ENCODE measurements at regions not wholly inside any gene's neighbourhood (a gene's known extent, or its start where the extent isn't known, plus 50 kb on each side); places are given as distances from the start of the nearest gene placed in this dataset.

DNA sequence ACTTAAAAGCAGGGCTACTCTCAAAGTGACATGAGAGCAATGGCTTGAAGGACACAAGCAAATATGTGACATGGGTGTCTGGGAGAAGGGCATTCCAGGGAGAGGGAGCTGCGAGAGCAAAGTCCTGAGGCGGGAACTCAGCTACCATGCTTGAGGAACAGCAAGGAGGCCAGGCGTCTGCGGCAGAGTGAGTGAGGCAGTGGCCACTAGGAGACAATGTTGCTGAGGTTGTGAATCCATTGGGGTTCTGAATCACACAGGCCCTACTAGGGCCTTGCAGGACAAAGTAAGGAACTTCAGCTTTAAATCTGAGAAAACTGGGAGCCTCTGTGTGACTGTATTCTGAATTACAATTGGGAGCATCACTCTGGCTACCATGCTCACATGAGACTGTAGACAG is 94.1 kb upstream of the PRICKLE2 start:
- POLR2A ChIA-PET = no interaction called here
- TF ChIP-seq, protein P1, sequence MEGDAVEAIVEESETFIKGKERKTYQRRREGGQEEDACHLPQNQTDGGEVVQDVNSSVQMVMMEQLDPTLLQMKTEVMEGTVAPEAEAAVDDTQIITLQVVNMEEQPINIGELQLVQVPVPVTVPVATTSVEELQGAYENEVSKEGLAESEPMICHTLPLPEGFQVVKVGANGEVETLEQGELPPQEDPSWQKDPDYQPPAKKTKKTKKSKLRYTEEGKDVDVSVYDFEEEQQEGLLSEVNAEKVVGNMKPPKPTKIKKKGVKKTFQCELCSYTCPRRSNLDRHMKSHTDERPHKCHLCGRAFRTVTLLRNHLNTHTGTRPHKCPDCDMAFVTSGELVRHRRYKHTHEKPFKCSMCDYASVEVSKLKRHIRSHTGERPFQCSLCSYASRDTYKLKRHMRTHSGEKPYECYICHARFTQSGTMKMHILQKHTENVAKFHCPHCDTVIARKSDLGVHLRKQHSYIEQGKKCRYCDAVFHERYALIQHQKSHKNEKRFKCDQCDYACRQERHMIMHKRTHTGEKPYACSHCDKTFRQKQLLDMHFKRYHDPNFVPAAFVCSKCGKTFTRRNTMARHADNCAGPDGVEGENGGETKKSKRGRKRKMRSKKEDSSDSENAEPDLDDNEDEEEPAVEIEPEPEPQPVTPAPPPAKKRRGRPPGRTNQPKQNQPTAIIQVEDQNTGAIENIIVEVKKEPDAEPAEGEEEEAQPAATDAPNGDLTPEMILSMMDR (IDR thresholded peaks at IDR 0.05; ENCODE audit: insufficient read depth in 1 of 2, low read depth in 1 of 2, low read length in 1 of 2, severe bottlenecking in 1 of 2, unreplicated experiment in 1 of 2) = peak; percentile 29 to 33
- H3K4me3 Mint-ChIP-seq (ENCODE audit: unreplicated experiment) = no peak overlapping the region
- no peaks in the 10 kb centered on the region for H3K27me3 Mint-ChIP-seq (ENCODE audit: insufficient read depth, unreplicated experiment)
- no peaks in the 10 kb centered on the region for H3K9me3 ChIP-seq
- BruUV-seq (replicated peaks) = no TSS peak
- H3K27me3 ChIP-seq (replicated peaks; ENCODE audit: control insufficient read depth, insufficient read depth, low read length) = no peaks in the 10 kb centered on the region
- H3K4me3 ChIP-seq (ENCODE audit: low read depth, low read length) = no peak overlapping the region
- H3K27ac Mint-ChIP-seq (ENCODE audit: unreplicated experiment) = peak overlapping the region; percentile 66
- H3K36me3 ChIP-seq (ENCODE audit: control insufficient read depth, insufficient read depth, low read length) = no peaks in the 10 kb centered on the region
- peaks cover 38% of the 10 kb centered on the region for H3K4me1 Mint-ChIP-seq (ENCODE audit: low read depth, unreplicated experiment)
- no peaks in the 10 kb centered on the region for H3K9me3 Mint-ChIP-seq (ENCODE audit: unreplicated experiment)
- DNase-seq = peak; percentile 37 to 63
- H3K36me3 Mint-ChIP-seq (ENCODE audit: insufficient read depth, unreplicated experiment) = no peaks in the 10 kb centered on the region
- peaks cover 54% of the 10 kb centered on the region for H3K4me1 ChIP-seq
- CTCF ChIA-PET = interaction anchor here (1.5 kb wide), 1 partner anchor 144 kb away, joined by 4 read pairs; no protein-coding TSS in a partner anchor
- intact Hi-C loops (cut with micrococcal nuclease; ENCODE audit: unreplicated experiment) = loop anchor here (2.0 to 5.0 kb wide), 2 partner anchors 72 to 79 kb away; no protein-coding TSS in a partner anchor

DNA sequence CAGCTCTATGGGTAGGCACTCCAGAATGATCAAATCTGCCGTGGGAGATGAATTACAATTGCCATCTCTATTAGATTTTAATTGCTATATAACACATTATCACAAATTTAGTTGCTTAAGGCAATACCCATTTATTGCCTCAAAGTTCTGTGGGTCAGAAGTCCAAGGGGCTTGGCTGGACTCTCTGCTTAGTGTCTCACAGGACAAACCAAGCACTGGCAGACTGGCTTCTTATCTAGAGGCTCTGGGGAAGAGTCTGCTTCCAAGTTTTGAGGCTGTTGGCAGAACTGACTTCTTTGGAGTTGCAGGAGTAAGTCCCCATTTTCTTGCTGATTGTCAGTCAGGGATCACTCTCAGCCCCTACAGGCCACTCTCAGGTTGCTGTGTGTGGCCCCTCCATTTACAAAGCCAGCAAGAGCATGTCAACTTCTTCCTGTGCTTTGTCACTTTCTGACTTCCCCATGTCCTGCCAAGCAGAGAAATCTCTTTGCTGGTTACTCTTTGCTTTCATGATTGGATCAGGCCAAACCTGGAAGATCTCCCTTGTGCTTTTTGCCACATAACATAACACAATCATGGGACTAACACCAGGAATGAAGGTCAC is 93.5 kb upstream of the PRICKLE2 start:
- BruUV-seq (replicated peaks) = no TSS peak
- TF ChIP-seq, protein P1 (IDR thresholded peaks at IDR 0.05; ENCODE audit: insufficient read depth in 1 of 2, low read depth in 1 of 2, low read length in 1 of 2, severe bottlenecking in 1 of 2, unreplicated experiment in 1 of 2) = no peak
- H3K4me1 Mint-ChIP-seq (ENCODE audit: low read depth, unreplicated experiment) = peaks cover 38% of the 10 kb centered on the region
- no peak overlapping the region for H3K4me3 ChIP-seq (ENCODE audit: low read depth, low read length)
- POLR2A ChIA-PET = no interaction called here
- no peaks in the 10 kb centered on the region for H3K9me3 Mint-ChIP-seq (ENCODE audit: unreplicated experiment)
- H3K27ac Mint-ChIP-seq (ENCODE audit: unreplicated experiment) = peak overlapping the region; percentile 66
- H3K27me3 Mint-ChIP-seq (ENCODE audit: insufficient read depth, unreplicated experiment) = no peaks in the 10 kb centered on the region
- DNase-seq = no peak
- H3K4me1 ChIP-seq = peaks cover 54% of the 10 kb centered on the region
- H3K4me3 Mint-ChIP-seq (ENCODE audit: unreplicated experiment) = no peak overlapping the region
- no peaks in the 10 kb centered on the region for H3K9me3 ChIP-seq
- CTCF ChIA-PET = interaction anchor here (1.5 kb wide), 1 partner anchor 145 kb away, joined by 4 read pairs; no protein-coding TSS in a partner anchor
- H3K27me3 ChIP-seq (replicated peaks; ENCODE audit: control insufficient read depth, insufficient read depth, low read length) = no peaks in the 10 kb centered on the region
- no peaks in the 10 kb centered on the region for H3K36me3 Mint-ChIP-seq (ENCODE audit: insufficient read depth, unreplicated experiment)
- no peaks in the 10 kb centered on the region for H3K36me3 ChIP-seq (ENCODE audit: control insufficient read depth, insufficient read depth, low read length)
- intact Hi-C loops (cut with micrococcal nuclease; ENCODE audit: unreplicated experiment) = loop anchor here (2.0 to 5.0 kb wide), 2 partner anchors 71 to 80 kb away; no protein-coding TSS in a partner anchor

DNA sequence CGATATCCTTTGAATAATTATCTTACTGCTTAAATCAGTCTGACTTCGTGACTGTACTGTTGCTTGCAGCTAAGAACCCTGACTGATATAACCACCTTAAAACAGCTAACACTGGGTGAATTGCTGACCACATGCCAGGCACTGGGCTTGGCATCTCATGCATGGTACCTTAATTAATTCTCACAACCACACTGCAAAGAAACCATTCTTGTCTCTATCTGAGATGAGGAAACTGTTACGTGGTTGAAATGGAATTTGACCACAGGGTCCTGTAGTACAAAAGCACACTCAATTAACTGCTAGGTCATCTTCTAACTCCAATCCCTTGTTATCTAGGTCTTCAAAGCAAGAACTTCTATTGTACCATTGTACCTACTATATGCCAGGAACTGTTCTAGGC is 92.7 kb upstream of the PRICKLE2 start:
- CTCF ChIA-PET = no interaction called here
- Mint-ChIP-seq H3K36me3 (ENCODE audit: insufficient read depth, unreplicated experiment) (no peaks in the 10 kb centered on the region), H3K27me3 (ENCODE audit: insufficient read depth, unreplicated experiment) (no peaks in the 10 kb centered on the region), H3K9me3 (ENCODE audit: unreplicated experiment) (no peaks in the 10 kb centered on the region), H3K27ac (ENCODE audit: unreplicated experiment) (peak overlapping the region; percentile 80), H3K4me3 (ENCODE audit: unreplicated experiment) (no peak overlapping the region), H3K4me1 (ENCODE audit: low read depth, unreplicated experiment) (peaks cover 38% of the 10 kb centered on the region)
- Histone ChIP-seq H3K4me1 (peaks cover 51% of the 10 kb centered on the region), H3K36me3 (ENCODE audit: control insufficient read depth, insufficient read depth, low read length) (no peaks in the 10 kb centered on the region), H3K27me3 (replicated peaks; ENCODE audit: control insufficient read depth, insufficient read depth, low read length) (no peaks in the 10 kb centered on the region), H3K9me3 (no peaks in the 10 kb centered on the region), H3K4me3 (ENCODE audit: low read depth, low read length) (no peak overlapping the region)
- POLR2A ChIA-PET = no interaction called here
- no peak for DNase-seq
- intact Hi-C loops (cut with micrococcal nuclease; ENCODE audit: unreplicated experiment) = loop anchor here (2.0 to 5.0 kb wide), 2 partner anchors 71 to 81 kb away; no protein-coding TSS in a partner anchor
- TF ChIP-seq, protein P1 (IDR thresholded peaks at IDR 0.05; ENCODE audit: insufficient read depth in 1 of 2, low read depth in 1 of 2, low read length in 1 of 2, severe bottlenecking in 1 of 2, unreplicated experiment in 1 of 2) = no peak
- no TSS peak for BruUV-seq (replicated peaks)
